ENCODE measurements at regions not wholly inside any gene's neighbourhood (a gene's known extent, or its start where the extent isn't known, plus 50 kb on each side); places are given as distances from the start of the nearest gene placed in this dataset.

DNA sequence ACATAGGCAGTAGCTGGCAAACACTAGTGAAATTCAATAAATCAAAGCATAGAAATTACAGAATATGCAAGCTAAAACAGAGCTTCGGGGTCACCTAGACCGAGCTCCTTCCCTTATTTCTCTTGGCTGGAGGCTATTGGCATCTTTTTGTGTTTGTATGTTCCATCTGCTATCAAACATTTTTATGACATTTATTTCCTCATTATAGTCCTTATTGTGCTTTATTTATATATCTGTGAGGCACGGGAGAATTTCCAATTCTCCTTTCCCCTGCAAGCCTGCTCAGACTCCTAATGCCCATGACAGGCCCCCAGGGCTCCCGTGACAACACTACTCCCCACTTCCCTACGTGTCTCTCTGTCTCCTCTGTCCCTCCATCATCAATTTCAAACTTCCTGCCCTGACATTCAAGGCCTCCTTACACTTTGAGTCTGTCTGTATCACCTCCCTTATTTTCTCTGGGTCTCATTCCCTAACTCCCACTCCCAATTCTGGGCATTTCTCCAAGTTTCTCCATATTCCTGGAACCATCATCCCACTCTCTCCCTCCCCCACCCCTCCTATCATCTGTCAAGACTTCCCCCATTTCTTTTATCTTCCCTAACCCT, 316.9 kb downstream of the OSR1 start:
- DNase-seq: no peak

DNA sequence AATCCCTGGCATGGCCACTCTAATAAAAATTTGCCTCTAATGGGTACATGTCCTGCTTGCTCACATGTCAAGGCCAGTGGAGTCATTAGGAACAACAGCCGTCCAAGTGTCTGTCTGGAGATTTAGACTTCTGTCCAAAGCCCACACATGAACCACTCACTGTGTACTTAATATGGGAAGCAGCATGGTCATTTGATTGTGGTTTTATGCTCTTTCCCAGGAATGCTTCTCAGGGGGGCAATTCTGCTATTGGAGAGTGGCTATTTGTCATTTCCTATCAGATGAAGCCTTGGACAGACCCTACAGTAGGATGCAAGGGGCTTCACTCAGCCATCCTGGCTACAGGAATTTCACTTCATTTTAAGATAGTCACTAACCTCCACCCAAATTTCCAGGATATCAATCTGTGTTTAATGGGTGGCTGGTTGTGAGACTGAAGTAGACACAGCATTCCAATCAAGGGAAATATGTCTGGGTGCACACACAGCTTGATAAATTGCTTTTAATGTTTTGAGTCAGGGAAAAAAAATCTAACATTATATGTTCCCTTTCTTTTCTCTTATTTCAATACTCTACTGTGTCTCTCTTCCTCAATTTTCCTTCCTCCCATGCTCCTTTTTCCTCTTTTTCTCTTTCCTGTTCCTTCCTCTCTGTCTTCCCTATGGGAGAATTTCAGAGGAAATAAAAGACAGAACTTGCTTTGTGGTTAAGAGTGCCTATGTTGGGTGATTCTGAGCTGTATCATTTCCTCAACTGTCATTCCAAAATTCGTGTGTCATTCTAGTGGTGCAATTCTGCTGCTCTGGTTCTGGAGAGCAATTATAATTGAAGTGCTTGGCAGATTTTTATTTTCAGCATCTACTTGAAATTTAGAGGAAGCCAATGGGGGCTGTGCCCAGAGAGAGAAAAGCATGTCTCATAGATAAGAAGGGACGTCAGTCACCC, 320.1 kb downstream of the OSR1 start:
- no peak for DNase-seq

DNA sequence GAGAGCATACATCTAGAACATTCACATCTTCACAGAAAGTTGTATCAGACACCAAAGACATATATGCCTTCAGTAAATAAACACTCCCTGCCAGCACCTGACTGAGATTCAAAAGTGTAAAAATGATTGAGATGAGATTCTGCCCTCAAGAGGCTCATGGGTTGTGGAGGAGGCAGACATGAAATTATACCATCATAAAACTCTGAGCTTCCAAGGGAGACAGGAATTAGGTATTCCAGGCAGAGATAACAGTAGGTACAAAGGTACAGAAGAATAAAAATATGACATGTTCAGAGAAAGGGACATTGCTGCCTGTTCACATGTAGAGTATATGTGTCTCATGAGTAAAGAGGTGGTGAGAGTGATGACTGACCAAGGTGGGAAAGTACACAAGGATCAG, 322.3 kb downstream of the OSR1 start:
- DNase-seq: no peak

DNA sequence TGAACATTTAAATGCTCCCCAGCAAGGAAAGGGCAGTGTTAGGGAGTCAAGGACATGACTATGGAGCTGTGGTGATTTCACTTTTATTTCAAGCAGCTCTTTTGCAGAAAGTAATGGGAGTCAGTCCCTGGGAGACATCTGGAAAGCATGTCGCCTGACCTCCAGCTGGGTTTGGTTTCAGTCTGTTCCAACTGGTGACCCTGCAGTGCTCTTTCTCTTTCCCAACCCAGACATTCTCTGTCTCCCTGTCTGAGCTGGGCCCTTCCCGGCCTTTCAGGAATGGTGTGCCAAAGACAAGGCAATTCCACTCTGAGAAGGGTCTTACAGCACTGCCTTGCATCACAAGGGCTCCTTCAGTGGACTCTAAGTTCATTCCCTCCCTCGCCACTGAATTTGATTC, 323.2 kb downstream of the OSR1 start:
- no peak for DNase-seq

DNA sequence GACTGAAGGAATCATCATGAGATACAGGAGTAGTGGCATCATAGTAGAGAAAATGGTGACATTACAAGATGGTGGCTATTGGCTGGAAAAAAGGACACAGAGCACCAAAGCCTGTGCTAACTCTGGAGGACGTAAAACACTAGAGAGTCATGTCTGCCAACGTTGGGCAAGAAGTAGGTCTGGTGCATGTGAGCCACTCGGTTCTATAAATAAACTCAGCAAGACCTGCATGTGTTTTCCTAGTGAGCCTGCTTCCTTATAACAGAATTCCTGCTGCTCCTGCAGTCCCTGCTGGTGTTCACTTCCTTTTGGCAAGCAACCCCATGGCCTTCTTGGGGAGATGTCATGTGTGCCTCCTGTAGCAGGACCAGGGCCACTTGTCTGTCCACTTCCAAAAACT, 325.2 kb downstream of the OSR1 start:
- DNase-seq: no peak

DNA sequence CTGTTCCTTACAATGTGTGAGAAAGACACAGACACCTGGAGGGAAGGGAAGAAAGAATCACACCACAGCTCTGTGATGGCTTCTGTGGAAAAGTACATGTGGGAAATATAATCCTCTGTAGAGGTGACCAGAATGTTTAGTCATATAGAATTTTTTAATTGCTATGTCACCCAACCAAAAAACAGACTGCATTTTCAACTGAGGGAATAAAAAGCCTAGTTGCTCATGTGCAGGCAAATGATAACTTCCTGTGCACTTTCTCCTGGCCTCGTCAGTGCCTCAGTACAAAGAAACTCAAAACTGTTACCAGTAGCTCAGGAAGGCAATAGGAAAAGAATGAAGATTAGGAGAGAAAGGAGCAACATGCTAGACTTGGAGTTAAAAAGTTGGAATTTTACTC, 326.8 kb downstream of the OSR1 start:
- no peak for DNase-seq

DNA sequence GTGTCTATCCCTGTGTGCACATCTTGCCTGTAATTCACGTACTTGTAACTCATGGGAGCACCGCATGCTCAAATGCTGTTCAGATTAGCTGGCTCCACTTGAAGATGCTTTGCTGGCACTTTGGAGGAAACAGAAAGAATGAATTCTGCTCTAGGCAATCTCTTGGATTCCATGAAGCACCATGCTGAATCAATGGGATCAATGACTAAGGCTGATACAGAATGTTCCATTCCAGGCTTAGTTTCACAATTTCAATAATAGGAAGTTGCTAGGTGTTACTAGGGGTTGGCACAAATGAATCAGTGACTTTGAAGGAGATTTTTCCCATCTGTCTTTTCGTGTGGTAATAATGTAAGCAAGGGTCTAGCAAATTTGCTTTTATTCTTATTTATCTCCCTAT, 328.8 kb downstream of the OSR1 start:
- no peak for DNase-seq

DNA sequence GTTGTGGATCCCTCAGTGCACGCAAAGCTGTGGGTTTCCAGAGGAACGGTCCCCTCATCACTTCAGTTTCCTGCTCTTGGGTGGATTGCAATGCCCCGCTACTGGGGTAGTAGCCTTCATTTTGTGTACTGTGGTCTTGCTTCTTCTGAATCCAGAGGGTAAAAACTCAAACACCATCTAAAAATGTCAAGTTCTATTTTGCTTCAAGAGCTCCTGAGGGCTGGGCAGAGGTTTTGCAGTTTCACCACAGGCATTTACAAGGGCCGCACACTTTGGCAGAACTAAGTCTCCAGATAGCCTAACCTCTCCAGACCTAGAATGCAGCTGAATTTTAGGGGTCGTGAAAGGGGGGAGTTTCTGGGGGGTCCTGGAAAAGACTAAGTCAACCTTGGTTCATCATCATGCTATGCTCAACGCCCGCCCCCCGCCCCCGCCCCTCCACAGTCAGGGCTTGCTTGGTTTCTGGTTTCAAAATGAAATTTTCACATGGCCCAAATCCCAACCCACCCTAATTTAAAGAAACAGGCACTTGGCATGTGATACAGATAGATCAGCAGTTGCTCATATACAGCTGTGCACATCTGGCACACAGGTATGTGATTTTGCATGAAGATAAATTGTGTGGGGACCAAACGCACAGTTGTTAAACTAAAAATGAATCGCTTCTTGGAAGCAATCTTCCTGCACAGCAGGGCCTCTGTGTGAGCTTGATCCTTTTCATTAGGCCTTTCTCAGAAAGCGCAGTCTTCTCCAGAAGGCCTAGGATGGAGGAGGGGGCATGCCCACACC, 329.6 kb downstream of the OSR1 start:
- no peak for DNase-seq

DNA sequence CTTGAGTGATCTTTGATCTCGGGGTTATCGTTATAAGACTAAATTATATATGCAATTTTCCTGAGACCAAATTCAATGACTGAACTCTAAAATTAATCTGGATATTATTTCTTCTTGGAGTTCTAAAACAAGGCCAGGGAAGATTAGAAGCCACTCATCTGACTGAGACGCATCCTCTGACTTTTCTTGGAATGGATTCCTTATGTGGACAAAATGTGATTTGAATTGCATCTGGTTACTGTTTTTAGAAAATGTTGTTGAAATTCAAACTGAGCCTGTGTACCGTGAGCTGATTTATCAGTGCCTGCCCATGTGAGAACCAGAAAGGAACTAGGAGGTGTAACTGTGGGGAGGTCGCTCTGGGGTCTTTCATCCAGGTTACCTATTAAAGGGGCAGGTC, 330.8 kb downstream of the OSR1 start:
- DNase-seq: no peak

DNA sequence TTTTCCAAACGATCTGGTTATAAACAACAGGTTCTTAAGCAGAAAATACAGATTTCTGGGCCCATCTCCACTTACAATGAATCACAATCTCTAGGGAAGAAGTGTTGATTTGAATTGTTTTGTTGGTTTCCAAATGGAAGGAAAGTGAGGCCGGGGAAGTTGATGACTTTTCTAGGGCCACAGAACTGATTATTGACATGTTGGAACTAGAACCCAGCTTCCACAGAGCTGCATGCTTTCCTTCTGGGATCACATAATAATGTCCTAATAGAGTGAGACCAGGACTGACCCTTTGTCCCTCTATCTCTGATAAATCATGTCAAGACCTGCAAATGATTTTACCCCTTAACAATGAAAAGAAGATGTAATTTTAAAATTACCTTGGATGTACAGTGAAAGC, 332.2 kb downstream of the OSR1 start:
- no peak for DNase-seq

DNA sequence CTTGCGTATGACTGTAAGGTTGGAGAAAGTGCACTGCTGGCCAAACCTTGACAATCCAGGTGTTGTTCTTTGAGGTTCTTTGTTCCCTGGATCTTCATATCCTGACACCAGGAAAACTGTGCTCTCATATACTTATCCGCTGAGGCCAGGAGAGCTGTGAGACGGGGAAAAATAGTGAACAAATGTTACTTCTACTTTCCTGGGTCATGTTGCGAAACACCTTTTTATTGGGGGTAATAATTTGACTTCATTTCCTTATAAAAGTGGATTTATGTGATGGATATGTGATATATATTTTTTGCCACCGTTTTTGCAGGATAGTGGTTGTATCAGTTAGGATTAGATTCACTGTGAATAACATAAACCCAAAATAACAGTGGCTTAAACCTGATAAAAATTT, 336.1 kb downstream of the OSR1 start:
- no peak for DNase-seq

DNA sequence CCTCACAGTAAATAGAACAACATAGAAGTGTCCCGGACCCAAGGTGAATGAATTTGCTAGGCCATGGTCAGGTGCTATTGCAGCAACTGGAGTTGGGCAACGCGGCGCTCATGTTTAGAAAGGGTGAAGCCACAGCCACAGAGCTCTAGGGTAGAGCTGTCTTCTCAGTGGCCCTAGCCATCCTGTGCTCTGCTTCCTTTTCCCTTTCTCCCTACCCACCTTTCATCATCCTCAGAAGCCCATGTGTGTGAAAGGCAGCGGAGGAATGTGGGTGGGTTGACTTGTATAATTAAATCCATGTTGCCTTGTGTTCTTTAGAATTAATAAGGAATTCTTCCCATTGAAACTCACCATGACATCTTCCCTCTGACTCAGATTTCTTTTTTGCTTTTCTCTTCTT, 336.7 kb downstream of the OSR1 start:
- DNase-seq: no peak

DNA sequence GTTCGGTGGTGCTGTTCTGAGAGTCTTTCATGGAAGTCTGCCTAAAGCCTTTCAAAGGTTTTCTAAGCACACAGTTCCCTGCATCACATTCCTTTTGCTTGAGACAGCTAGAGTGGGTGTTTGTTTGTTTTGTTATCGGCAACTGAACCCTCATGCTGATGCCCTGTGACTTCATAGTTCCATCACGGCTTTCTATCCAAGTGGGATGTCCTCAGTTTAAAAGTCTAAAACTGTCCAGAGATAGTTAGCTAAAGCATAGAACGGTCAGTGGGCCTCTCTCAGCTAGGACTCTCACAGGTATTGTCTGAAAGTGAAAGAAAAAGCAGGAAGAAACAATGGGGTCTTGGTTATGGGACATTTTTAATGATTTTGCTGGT, 337.3 kb downstream of the OSR1 start:
- DNase-seq: no peak

DNA sequence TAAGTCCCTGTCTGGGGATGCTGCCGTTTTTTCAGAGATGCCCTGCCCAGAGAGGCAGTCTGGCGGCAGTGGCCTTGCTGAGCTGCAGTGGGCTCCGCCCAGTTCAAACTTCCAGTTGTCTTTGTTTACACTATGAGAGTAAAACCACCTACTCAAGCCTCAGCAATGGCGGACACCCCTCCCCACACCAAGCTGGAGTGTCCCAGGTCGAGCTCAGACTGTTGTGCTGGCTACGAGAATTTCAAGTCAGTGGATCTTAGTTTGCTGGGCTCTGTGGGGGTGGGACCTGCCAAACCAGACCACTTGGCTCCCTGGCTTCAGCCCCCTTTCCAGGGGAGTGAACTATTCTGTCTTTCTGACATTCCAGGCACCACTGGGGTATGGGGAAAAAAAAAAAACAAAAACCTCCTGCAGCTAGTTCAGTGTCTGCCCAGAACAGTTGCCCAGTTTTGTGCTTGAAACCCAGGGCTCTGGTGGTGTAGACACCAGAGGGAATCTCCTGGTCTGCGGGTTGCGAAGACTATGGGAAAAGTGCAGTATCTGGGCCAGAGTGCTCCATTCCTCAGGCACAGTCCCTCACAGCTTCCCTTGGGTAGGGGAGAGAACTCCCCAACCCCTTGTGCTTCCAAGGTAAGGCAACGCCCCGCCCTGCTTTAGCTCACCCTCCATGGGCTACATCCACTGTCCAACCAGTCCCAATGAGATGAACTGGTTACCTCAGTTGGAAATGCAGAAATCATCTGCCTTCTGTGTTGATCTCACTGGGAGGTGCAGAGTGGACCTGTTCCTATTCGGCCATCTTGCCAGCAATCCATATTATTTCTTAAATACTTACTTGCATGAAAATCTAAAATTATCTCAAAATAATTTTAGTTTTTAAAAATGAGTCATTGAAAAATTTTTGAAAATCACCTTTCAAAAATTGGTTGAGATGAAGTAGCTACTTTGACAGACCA, 338.0 kb downstream of the OSR1 start:
- no peak for DNase-seq

DNA sequence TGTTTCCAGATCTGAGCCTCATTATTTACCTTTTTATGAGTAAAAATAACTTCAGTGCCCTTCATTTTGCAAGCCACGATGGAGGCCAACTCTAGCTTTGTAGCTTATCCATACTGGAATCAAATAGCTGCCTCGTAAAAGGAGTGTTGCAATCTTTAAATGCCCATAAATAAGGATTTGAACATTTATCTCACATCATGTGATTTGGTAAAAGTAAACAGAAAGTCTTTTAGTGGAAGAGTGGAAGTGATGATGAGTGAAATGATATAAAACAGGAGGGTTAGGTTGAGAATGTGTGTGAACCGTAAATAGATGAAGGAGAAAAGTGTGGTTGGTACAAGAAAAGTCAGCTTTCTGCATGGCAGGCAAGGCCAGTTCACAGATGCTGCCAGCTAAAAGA, 348.9 kb downstream of the OSR1 start:
- DNase-seq: no peak

DNA sequence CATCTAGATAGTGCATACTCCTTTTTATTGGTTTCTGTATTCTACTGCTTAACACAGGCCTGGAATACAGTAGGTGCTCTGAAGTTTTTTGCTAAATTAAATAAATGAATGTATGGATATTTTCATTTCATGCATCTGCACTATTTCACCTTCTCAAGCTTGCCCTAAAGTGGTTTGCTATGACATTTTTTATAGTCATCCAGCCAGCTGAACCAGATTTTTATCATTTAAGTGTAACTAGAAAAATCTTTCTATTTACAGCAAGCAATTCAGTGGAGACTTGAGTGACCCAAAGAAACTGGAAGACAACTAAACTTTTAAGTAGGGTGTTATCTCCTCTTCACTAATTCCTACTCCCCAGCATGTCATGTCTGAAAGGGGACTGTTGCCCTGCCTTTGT, 354.9 kb downstream of the OSR1 start:
- DNase-seq: no peak

DNA sequence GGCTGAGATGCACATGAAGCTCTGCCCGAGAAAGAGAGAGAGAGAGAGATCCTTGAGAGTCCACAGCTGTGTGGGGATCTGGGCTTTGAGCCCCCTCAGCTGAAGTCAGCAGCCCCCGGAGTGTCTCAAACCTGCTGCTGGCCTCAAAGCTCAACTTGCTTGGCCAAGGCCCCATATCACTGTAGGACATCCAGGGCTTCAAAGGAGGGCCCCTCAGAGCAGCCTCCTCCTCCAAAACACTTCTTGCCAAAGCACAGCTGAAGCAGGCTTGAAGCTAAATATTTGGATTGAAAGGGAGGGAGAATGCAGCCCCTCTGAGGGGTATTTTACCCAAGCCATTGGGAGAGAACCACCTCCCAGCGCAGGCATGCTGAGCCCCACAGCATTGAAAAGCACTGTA, 357.6 kb downstream of the OSR1 start:
- DNase-seq: no peak

DNA sequence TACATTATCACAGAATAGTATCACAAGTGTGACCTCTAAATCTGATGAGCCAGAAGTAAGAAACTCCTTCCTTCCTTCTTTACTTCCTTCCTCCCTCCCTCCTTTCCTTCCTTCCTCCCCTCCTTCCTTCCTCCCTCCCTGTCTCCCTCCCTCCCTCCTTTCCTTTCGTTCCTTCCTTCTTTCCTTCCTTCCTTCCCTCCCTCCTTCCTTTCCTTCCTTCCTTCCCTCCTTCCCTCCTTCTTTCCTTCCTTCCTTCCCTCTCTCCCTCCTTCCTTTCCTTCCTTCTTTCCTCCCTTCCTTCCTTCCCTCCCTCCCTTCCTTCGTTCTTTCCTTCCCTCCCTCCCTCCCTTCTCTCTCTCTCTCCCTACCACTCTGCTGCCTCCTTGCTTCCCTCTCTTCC, 359.2 kb downstream of the OSR1 start:
- no peak for DNase-seq

DNA sequence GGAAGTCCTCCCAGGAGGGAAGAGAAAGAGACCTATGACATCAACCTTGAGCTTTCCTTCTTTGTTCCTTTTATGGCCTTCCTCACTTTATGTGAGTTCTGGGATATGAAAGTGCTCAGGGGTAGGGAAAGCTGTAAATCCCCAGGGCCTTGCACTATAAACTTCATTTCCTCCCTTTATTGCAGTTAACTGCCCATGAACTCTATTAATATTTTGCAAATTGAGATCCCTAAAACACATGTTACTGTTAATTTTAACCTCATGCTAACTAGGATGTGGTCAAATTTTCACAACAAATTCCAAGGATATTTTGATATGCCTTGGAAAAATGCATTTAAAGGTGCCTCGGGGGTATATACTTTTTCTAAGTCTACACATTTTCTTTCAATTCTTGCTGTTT, 359.9 kb downstream of the OSR1 start:
- no peak for DNase-seq

DNA sequence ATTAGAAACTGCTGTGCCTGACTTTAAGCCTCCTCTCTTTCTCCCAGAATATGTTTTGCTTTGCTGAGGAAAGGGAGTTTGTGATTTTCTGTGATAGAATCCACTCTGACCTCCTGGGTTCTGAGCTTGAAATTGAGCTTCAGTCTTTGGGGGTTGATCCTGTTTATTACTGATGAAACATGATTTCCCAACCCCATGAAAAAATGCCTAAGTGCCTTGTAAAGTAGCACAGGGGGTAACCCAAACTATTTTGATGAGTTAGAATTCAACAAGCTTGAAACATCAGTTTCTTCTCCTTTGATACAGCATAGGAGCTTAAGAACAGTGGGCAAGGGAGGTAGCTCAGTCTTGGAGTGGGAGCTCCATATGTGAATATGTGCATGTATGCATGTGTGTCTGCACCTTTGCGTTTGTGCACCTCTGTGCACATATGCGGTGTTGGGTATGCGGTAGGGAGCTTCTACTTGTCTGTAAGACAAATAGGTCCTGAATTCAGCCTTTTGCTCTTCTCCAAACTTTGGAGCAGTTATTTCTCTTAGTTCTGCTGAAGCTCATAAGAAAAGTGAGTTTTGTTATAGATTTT, 364.6 kb downstream of the OSR1 start:
- no peak for DNase-seq

Data from nucleus accumbens (tissue), 56 donors.